HCT116 (cell line): ENCODE measurements at regions not wholly inside any gene's neighbourhood (a gene's known extent, or its start where the extent isn't known, plus 50 kb on each side); places are given as distances from the start of the nearest gene placed in this dataset.

Experiments
- ATAC-seq: fragments of 200-7000 bp; cut with Tn5 transposase; 2 replicates; pipeline ENCODE4 v1.9.1; 2020; ENCODE audit warnings: mild to moderate bottlenecking, moderate library complexity
- BruUV-seq: library from RNA; stranded (reverse); fragments of 400-500 nt; replicated peaks from 2 replicates; lab custom pipeline; 2021; lab: Mats Ljungman, UMichigan
- CTCF ChIA-PET: fragments of 300-600 bp; sonication (Branson Sonifier 250); formaldehyde crosslinking; loops from one replicate; lab custom pipeline; 2021; ENCODE audit warnings: antibody characterized with exemption; lab: Charles Lee
- POLR2A ChIA-PET: fragments of 300-600, 350-600 bp; sonication (Branson Sonifier 250); formaldehyde crosslinking; loops from one replicate; lab custom pipeline; 2021; ENCODE audit warnings: antibody characterized with exemption; lab: Charles Lee
- RAD21 ChIA-PET, 2 experiments: fragments of 300-600 bp; sonication (Branson Sonifier 250); formaldehyde crosslinking; loops; one replicate each; lab custom pipeline; 2023; ENCODE audit warnings: low total read pairs in 2 of 2; ENCODE audit not compliant: uncharacterized antibody in 2 of 2, unreplicated experiment in 2 of 2, low non-redundant PET in 1 of 2; lab: Charles Lee
- DNase-seq: peaks from one replicate; pipeline ENCODE4 v3.0.0-alpha.2; 2010; ENCODE audit warnings: low read depth, low spot score
- H2AFZ ChIP-seq: fragments of 200-600 bp; shearing (Covaris generic), sonication (generic); 2 replicates; pipeline ENCODE4 v1.6.1; 2017; ENCODE audit warnings: low read depth, mixed run types, mixed read lengths, antibody characterized with exemption, low read length; ENCODE audit not compliant: poor library complexity, severe bottlenecking
- H3K27ac ChIP-seq: 2 replicates; pipeline ENCODE4 v1.5.1; 2012; ENCODE audit warnings: low read depth, low read length
- H3K27me3 ChIP-seq: fragments of 200-600 bp; sonication (generic); 2 replicates; pipeline ENCODE4 v1.6.1; 2016; ENCODE audit warnings: mixed run types, low read length, mixed read lengths; ENCODE audit not compliant: insufficient read depth
- H3K36me3 ChIP-seq, 2 experiments: fragments of 200-500 bp in 1 of 2; fragments of 200-600 bp in 1 of 2; sonication (Bioruptor generic) in 1 of 2; sonication (generic) in 1 of 2; 2 replicates each; pipeline versions ENCODE4 v1.5.1 to v1.6.1; 2014 to 2016; ENCODE audit warnings: low read length in 2 of 2, inconsistent platforms in 1 of 2, mixed read lengths in 1 of 2, mixed run types in 1 of 2; ENCODE audit not compliant: insufficient read depth in 2 of 2, control insufficient read depth in 1 of 2
- H3K4me1 ChIP-seq, 2 experiments: fragments of 200-600 bp in 1 of 2; sonication (generic) in 1 of 2; 2 replicates each; pipeline versions ENCODE4 v1.5.1 to v1.6.1; 2012 to 2017; ENCODE audit warnings: low read length in 2 of 2, inconsistent platforms in 1 of 2, mild to moderate bottlenecking in 1 of 2, mixed read lengths in 1 of 2, mixed run types in 1 of 2, moderate library complexity in 1 of 2; ENCODE audit not compliant: insufficient read depth in 2 of 2, control insufficient read depth in 1 of 2
- H3K4me2 ChIP-seq: fragments of 200-600 bp; sonication (generic); 2 replicates; pipeline ENCODE4 v1.6.1; 2017; ENCODE audit warnings: mixed run types, low read length, mixed read lengths
- H3K4me3 ChIP-seq, 2 experiments: fragments of 200-600 bp in 1 of 2; sonication (generic) in 1 of 2; replicated peaks in 1 of 2; 2 replicates each; pipeline ENCODE4 v1.5.1; 2011 to 2016; ENCODE audit warnings: low read length in 2 of 2, control low read depth in 1 of 2, low read depth in 1 of 2, mild to moderate bottlenecking in 1 of 2, mixed read lengths in 1 of 2, mixed run types in 1 of 2
- H3K79me2 ChIP-seq: fragments of 200-600 bp; sonication (generic); 2 replicates; pipeline ENCODE4 v1.6.1; 2017; ENCODE audit warnings: mild to moderate bottlenecking, mixed run types, low read length, moderate library complexity, mixed read lengths; ENCODE audit not compliant: insufficient read depth
- H3K9ac ChIP-seq: fragments of 200-600 bp; sonication (generic); 2 replicates; pipeline ENCODE4 v1.6.1; 2016; ENCODE audit warnings: low read length, mixed read lengths
- H3K9me2 ChIP-seq: fragments of 200-600 bp; sonication (generic), shearing (Covaris generic); 2 replicates; pipeline ENCODE4 v1.6.1; 2017; ENCODE audit warnings: mixed run types, mild to moderate bottlenecking, moderate library complexity; ENCODE audit not compliant: insufficient read depth
- H3K9me3 ChIP-seq, 2 experiments: fragments of 200-500 bp in 1 of 2; fragments of 200-600 bp in 1 of 2; sonication (Bioruptor generic) in 1 of 2; sonication (generic) in 1 of 2; 2 replicates each; pipeline ENCODE4 v1.6.1; 2014 to 2017; ENCODE audit warnings: low read length in 2 of 2, mixed read lengths in 2 of 2, inconsistent platforms in 1 of 2, low read depth in 1 of 2, mild to moderate bottlenecking in 1 of 2, mixed run types in 1 of 2, moderate library complexity in 1 of 2; ENCODE audit not compliant: control insufficient read depth in 1 of 2, insufficient read depth in 1 of 2
- H4K20me1 ChIP-seq: fragments of 200-600 bp; sonication (generic), shearing (Covaris generic); 2 replicates; pipeline ENCODE4 v1.6.1; 2017; ENCODE audit warnings: mixed run types, mild to moderate bottlenecking, moderate library complexity; ENCODE audit not compliant: insufficient read depth
- CEBPB ChIP-seq: IDR thresholded peaks from 2 replicates; pipeline ENCODE4 v1.6.1; 2012; ENCODE audit warnings: low read depth
- ELF1 ChIP-seq: IDR thresholded peaks from 2 replicates; pipeline ENCODE4 v1.6.1; 2012; ENCODE audit warnings: low read depth, borderline replicate concordance
- EZH2phosphoT487 ChIP-seq: fragments of 200-600 bp; IDR thresholded peaks from 2 replicates; pipeline ENCODE4 v1.6.1; 2018; ENCODE audit warnings: antibody characterized with exemption, borderline replicate concordance
- FOSL1 ChIP-seq: IDR thresholded peaks from 2 replicates; pipeline ENCODE4 v1.6.1; 2012; ENCODE audit warnings: low read depth
- JUND ChIP-seq: IDR thresholded peaks from 2 replicates; pipeline ENCODE4 v1.6.1; 2012
- SIN3A ChIP-seq: IDR thresholded peaks from 2 replicates; pipeline ENCODE4 v1.6.1; 2012; ENCODE audit warnings: low read depth
- SP1 ChIP-seq: IDR thresholded peaks from 2 replicates; pipeline ENCODE4 v1.6.1; 2012; ENCODE audit warnings: low read depth
- ZBTB33 ChIP-seq: IDR thresholded peaks from 2 replicates; pipeline ENCODE4 v1.6.1; 2011; ENCODE audit warnings: mild to moderate bottlenecking, low read length, moderate library complexity; ENCODE audit not compliant: insufficient replicate concordance; ENCODE audit errors: extremely low read depth
- ZNF274 ChIP-seq: fragments of 200-500 bp; sonication (Bioruptor generic); IDR thresholded peaks from 2 replicates; pipeline ENCODE4 v1.6.1; 2014; ENCODE audit warnings: mild to moderate bottlenecking, low read depth, low read length, inconsistent platforms
- intact Hi-C: fragments of 100-400 bp; cut with micrococcal nuclease; formaldehyde crosslinking; loops from 2 replicates; pipeline ENCODE4 v1.10.0; 2022
- TF ChIP-seq, protein P1 (sequence below): IDR thresholded peaks from 2 replicates; pipeline ENCODE4 v1.6.1; 2012
- TF ChIP-seq, protein P2 (sequence below): IDR thresholded peaks from 2 replicates; pipeline ENCODE4 v1.6.1; 2012; ENCODE audit warnings: low read depth

GRCh38 chr7:118087126-118087525, 96.8 kb upstream of the LSM8 start (continued):
- TF ChIP-seq CEBPB (no peak), ZNF274 (no peak), ELF1 (no peak)
- TF ChIP-seq, protein P1, sequence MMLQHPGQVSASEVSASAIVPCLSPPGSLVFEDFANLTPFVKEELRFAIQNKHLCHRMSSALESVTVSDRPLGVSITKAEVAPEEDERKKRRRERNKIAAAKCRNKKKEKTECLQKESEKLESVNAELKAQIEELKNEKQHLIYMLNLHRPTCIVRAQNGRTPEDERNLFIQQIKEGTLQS: no peak

DNA sequence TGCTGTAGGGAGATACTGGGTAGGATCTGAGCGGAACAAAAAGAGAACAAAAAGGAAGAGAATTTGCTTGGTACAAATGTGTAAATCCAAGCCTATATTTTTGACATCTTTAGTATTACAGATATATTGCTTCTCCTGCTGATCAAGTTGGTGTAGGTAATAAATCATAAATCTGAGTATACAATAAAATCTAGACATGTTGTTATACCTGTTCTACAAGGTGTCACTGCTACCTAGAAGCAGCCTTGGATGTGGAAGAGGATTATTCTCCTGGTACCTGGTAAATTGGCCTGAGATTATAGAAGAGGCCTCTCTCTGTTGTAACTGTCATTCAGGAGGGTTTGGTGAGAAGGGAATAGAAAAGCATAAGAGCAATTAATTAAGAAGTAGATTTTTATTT, 89.9 kb upstream of the LSM8 start:
- Histone ChIP-seq H3K27ac (no peak overlapping the region), H3K27me3 (no peaks in the 10 kb centered on the region), H2AFZ (no peak overlapping the region), H3K9me2 (no peaks in the 10 kb centered on the region), H4K20me1 (no peaks in the 10 kb centered on the region), H3K4me3 (no peak overlapping the region), H3K36me3 (no peaks in the 10 kb centered on the region), H3K9me3 (no peaks in the 10 kb centered on the region), H3K79me2 (no peaks in the 10 kb centered on the region), H3K4me2 (no peak overlapping the region), H3K4me1 (no peaks in the 10 kb centered on the region), H3K9ac (no peak overlapping the region)
- TF ChIP-seq SIN3A: no peak
- TF ChIP-seq, protein P2, sequence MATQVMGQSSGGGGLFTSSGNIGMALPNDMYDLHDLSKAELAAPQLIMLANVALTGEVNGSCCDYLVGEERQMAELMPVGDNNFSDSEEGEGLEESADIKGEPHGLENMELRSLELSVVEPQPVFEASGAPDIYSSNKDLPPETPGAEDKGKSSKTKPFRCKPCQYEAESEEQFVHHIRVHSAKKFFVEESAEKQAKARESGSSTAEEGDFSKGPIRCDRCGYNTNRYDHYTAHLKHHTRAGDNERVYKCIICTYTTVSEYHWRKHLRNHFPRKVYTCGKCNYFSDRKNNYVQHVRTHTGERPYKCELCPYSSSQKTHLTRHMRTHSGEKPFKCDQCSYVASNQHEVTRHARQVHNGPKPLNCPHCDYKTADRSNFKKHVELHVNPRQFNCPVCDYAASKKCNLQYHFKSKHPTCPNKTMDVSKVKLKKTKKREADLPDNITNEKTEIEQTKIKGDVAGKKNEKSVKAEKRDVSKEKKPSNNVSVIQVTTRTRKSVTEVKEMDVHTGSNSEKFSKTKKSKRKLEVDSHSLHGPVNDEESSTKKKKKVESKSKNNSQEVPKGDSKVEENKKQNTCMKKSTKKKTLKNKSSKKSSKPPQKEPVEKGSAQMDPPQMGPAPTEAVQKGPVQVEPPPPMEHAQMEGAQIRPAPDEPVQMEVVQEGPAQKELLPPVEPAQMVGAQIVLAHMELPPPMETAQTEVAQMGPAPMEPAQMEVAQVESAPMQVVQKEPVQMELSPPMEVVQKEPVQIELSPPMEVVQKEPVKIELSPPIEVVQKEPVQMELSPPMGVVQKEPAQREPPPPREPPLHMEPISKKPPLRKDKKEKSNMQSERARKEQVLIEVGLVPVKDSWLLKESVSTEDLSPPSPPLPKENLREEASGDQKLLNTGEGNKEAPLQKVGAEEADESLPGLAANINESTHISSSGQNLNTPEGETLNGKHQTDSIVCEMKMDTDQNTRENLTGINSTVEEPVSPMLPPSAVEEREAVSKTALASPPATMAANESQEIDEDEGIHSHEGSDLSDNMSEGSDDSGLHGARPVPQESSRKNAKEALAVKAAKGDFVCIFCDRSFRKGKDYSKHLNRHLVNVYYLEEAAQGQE: no peak
- no peak for TF ChIP-seq FOSL1
- TF ChIP-seq JUND: no peak
- TF ChIP-seq ZBTB33: no peak
- no peak for TF ChIP-seq EZH2phosphoT487
- TF ChIP-seq SP1: no peak
- intact Hi-C loops: no loop called here
- POLR2A ChIA-PET: no interaction called here
- DNase-seq (no peak), ATAC-seq (no peak)
- CTCF ChIA-PET: no interaction called here
- RAD21 ChIA-PET: no interaction called here
- BruUV-seq: no TSS peak
